C4-2B (cell line): ENCODE measurements at regions not wholly inside any gene's neighbourhood (a gene's known extent, or its start where the extent isn't known, plus 50 kb on each side); places are given as distances from the start of the nearest gene placed in this dataset.

Source experiments
- ZFX ChIP-seq: fragments of 450-650 bp; IDR thresholded peaks from 2 replicates; pipeline ENCODE4 v1.6.1; 2017
- TF ChIP-seq, protein P1 (sequence below): fragments of 450-650 bp; conservative IDR thresholded peaks from 2 replicates; pipeline ENCODE4 v1.5.1; 2017; ENCODE audit warnings: mild to moderate bottlenecking

DNA sequence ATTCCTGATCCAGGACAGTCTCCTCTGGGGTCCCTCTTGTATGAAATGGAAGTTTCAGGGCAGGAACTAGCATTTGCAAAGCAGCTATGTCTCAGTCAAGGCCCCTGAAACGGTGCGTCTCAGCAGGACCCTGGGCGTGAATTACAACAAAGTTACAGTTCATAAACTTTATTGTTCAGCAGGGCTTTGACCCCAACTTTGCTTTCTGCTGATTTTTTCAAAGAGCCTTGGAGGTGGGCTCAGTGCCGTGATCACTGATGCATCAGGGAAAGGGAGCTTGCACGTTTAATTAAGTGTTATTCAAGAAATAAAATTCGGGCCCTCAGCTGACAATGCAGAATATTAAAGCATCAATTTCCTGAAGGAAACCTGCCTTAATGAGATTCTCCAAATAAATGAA, 260.1 kb upstream of the C16orf82 start:
- TF ChIP-seq, protein P1, sequence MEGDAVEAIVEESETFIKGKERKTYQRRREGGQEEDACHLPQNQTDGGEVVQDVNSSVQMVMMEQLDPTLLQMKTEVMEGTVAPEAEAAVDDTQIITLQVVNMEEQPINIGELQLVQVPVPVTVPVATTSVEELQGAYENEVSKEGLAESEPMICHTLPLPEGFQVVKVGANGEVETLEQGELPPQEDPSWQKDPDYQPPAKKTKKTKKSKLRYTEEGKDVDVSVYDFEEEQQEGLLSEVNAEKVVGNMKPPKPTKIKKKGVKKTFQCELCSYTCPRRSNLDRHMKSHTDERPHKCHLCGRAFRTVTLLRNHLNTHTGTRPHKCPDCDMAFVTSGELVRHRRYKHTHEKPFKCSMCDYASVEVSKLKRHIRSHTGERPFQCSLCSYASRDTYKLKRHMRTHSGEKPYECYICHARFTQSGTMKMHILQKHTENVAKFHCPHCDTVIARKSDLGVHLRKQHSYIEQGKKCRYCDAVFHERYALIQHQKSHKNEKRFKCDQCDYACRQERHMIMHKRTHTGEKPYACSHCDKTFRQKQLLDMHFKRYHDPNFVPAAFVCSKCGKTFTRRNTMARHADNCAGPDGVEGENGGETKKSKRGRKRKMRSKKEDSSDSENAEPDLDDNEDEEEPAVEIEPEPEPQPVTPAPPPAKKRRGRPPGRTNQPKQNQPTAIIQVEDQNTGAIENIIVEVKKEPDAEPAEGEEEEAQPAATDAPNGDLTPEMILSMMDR, result no peak
- TF ChIP-seq ZFX, result no peak
